Stomach (tissue), 8 donors: ENCODE measurements at regions not wholly inside any gene's neighbourhood (a gene's known extent, or its start where the extent isn't known, plus 50 kb on each side); places are given as distances from the start of the nearest gene placed in this dataset.
A peak's percentile ranks its signal among the peaks of the same experiment; 100 is the strongest.

Experiments used
- DNase-seq, 2 donors: peaks; one replicate each; pipeline versions ENCODE4 v3.0.0 to v3.0.0-alpha.2; 2013 to 2019
- H3K27ac ChIP-seq, 5 donors: fragments of 200-600 bp in 4 of 5; sonication (generic) in 4 of 5; one replicate each; pipeline ENCODE4 v1.5.1; 2013 to 2019; ENCODE audit warnings: mild to moderate bottlenecking in 1 of 5, moderate library complexity in 1 of 5
- H3K27me3 ChIP-seq, 3 donors: fragments of 200-600 bp; sonication (generic); one replicate each; pipeline ENCODE4 v1.5.1; 2017 to 2019; ENCODE audit warnings: mixed run types in 1 of 3
- H3K36me3 ChIP-seq, 4 donors: fragments of 200-600 bp; sonication (generic); 1 replicate in 3 of 4; 2 replicates in 1 of 4; pipeline ENCODE4 v1.5.1; 2016 to 2019
- H3K4me1 ChIP-seq, 4 donors: fragments of 200-600 bp; sonication (generic); one replicate each; pipeline ENCODE4 v1.5.1; 2016 to 2019
- H3K4me3 ChIP-seq, 4 donors: fragments of 200-600 bp; sonication (generic) in 3 of 4; one replicate each; pipeline ENCODE4 v1.5.1; 2016 to 2019; ENCODE audit warnings: mild to moderate bottlenecking in 1 of 4
- H3K9me3 ChIP-seq, 4 donors: fragments of 200-600 bp; sonication (generic); one replicate each; pipeline ENCODE4 v1.5.1; 2016 to 2019
- EP300 ChIP-seq: sonication (generic); formaldehyde crosslinking; IDR thresholded peaks from one replicate; pipeline ENCODE4 v1.6.1; 2017; ENCODE audit warnings: antibody characterized with exemption
- POLR2A ChIP-seq, 4 donors: fragments of 450-650 bp; IDR thresholded peaks; one replicate each; pipeline ENCODE4 v1.6.1; 2016; ENCODE audit warnings: antibody characterized with exemption in 4 of 4, control low read depth in 2 of 4, mild to moderate bottlenecking in 1 of 4, moderate library complexity in 1 of 4
- POLR2AphosphoS5 ChIP-seq, 3 donors: sonication (generic); formaldehyde crosslinking; IDR thresholded peaks; one replicate each; pipeline ENCODE4 v1.6.1; 2016; ENCODE audit warnings: antibody characterized with exemption in 3 of 3
- WGBS, 5 donors: extraction: QIAGEN DNeasy Blood & Tissue Kit in 3 of 5; methylation state at CpG; one replicate each; pipeline versions ENCODE4 v1.1.5 to v1.1.7; 2013 to 2018; 5-methylcytosine and 5-hydroxymethylcytosine counted together
- intact Hi-C: fragments of 100-400 bp; cut with DNase I; formaldehyde crosslinking; loops from one replicate; pipeline ENCODE4 v1.15.1; 2023; ENCODE audit warnings: low total_unique reads
- TF ChIP-seq, protein P1 (sequence below), 7 experiments: fragments of 450-650 bp in 4 of 7; fragments of 200-600 bp in 3 of 7; sonication (generic) in 3 of 7; IDR thresholded peaks; one replicate each; pipeline ENCODE4 v1.5.1; 2016 to 2019; ENCODE audit warnings: antibody characterized with exemption in 7 of 7, control low read depth in 2 of 7, mild to moderate bottlenecking in 1 of 7
- donor health status: healthy with polysubstance abuse.
- donor health status: Bipolar disorder and iron deficiency.
- donor health status: healthy.

DNA sequence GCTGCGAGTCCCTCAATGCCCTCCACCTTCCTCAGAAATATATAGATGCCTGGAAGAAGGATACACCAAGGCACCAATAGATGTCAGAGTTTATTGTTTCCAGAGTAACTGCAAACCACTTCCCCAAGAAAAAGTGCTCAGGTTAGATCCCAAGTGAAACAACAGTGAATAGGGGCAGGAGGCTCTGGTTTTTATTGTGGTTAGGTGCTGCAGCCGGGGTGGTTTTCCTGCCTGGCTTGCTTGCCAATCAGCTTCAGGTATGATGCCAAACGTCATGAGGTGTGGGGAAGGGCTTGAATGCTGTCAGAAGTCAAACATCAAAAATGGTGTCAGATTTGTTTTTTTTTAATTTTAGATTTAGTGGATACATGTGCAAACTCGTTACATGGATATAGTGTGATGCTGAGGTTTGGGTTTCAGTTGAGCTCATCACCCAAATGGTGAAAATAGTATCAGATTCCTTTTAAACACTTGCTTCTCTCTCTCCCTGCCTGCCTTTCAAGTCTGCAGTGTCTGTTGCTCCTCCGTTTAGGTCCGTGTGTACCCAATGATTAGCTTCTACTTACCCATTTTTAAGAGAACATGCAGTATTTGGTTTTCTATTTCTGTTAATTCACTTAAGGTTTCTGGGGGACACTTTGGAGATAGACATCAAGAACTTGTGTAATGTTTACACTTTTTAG is 1317.0 kb downstream of the MRPL39 start:
- H3K27me3 ChIP-seq, result no peaks in the 10 kb centered on the region
- no peaks in the 10 kb centered on the region for H3K4me1 ChIP-seq
- TF ChIP-seq, protein P1, sequence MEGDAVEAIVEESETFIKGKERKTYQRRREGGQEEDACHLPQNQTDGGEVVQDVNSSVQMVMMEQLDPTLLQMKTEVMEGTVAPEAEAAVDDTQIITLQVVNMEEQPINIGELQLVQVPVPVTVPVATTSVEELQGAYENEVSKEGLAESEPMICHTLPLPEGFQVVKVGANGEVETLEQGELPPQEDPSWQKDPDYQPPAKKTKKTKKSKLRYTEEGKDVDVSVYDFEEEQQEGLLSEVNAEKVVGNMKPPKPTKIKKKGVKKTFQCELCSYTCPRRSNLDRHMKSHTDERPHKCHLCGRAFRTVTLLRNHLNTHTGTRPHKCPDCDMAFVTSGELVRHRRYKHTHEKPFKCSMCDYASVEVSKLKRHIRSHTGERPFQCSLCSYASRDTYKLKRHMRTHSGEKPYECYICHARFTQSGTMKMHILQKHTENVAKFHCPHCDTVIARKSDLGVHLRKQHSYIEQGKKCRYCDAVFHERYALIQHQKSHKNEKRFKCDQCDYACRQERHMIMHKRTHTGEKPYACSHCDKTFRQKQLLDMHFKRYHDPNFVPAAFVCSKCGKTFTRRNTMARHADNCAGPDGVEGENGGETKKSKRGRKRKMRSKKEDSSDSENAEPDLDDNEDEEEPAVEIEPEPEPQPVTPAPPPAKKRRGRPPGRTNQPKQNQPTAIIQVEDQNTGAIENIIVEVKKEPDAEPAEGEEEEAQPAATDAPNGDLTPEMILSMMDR (IDR thresholded peaks at IDR 0.05), result no peak
- TF ChIP-seq POLR2AphosphoS5 (IDR thresholded peaks at IDR 0.05) (no peak), EP300 (no peak)
- WGBS, 5 donors, result 41 to 55% (median 44%) methylated on average over 6 of the region's 6 CpGs
- H3K27ac ChIP-seq, result no peak overlapping the region
- peak in 1 of 2 donors; percentile 51 for DNase-seq
- intact Hi-C loops, result no loop called here
- no peak overlapping the region for H3K4me3 ChIP-seq
- no peaks in the 10 kb centered on the region for H3K36me3 ChIP-seq
- H3K9me3 ChIP-seq, result no peaks in the 10 kb centered on the region

DNA sequence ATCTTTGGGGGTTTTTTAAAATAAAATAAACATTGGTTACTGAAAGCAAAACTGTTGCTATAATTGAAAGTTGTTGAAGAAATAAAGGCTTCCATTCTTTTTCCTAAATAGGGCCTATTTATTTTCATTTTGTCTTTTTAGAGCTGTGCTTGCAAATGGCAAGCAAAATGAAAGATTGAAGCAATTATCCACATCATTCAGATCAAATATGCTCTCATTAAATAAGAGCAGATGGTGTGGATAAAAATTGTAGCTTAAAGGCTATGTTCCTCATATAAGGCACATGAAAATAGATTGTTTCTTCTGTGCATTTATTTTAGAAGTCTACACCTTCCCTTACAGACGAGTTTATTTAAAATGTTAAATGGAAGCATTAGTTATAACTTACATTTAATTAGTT is 1317.7 kb downstream of the MRPL39 start:
- Histone ChIP-seq H3K36me3 (no peaks in the 10 kb centered on the region), H3K4me1 (no peaks in the 10 kb centered on the region), H3K4me3 (no peak overlapping the region), H3K27me3 (no peaks in the 10 kb centered on the region), H3K27ac (no peak overlapping the region), H3K9me3 (no peaks in the 10 kb centered on the region)
- WGBS, 5 donors, result 67 to 80% (median 73%) methylated on average over 1 of the region's 1 CpG
- TF ChIP-seq EP300 (no peak), POLR2A (IDR thresholded peaks at IDR 0.05) (no peak), POLR2AphosphoS5 (IDR thresholded peaks at IDR 0.05) (no peak)
- TF ChIP-seq, protein P1 (IDR thresholded peaks at IDR 0.05), result no peak
- no peak for DNase-seq
- intact Hi-C loops, result no loop called here

DNA sequence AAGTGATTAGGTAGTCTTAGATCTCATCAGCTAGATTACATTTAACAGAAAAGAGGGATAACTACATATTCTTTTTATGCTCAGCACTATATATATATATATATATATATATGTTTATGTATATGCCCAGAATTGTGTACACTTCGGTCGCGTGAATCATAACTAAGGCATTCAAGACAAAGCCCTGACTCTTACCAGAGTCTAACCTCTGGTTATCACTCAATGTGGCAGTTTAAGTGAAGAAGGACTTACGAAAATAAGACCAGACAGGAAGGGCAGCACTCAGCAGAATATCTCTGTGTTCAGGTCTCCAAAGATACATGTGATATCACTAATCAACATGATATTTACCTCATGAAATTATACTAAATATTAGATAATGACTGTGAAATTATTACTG is 1326.7 kb downstream of the MRPL39 start:
- Histone ChIP-seq H3K9me3 (no peaks in the 10 kb centered on the region), H3K27ac (no peak overlapping the region), H3K4me1 (no peaks in the 10 kb centered on the region), H3K36me3 (no peaks in the 10 kb centered on the region), H3K4me3 (no peak overlapping the region), H3K27me3 (no peaks in the 10 kb centered on the region)
- TF ChIP-seq EP300 (no peak), POLR2AphosphoS5 (IDR thresholded peaks at IDR 0.05) (no peak), POLR2A (IDR thresholded peaks at IDR 0.05) (no peak)
- TF ChIP-seq, protein P1 (IDR thresholded peaks at IDR 0.05), result no peak
- intact Hi-C loops, result no loop called here
- 56 to 70% (median 65%) methylated on average over 4 of the region's 4 CpGs for WGBS, 5 donors
- no peak for DNase-seq

DNA sequence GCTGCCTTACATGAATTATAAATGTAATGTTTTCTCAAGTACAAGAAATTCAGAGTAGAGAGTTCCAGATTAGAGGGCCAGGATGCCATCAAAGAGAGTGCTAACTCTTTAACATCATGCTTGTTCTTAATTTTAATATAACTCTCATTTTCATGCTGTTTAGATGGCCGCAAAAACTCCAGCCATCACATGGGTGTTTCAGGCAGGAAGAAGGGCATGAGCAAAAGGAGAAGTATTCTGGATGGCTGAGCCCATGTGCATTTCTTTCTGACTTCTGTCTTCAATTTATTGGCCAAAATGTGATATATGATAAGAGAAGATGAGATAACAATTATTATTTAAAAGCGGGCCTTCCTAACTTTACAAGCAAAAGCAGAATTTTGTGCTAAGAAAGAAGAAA is 1328.6 kb downstream of the MRPL39 start:
- H3K4me1 ChIP-seq, result no peaks in the 10 kb centered on the region
- H3K27me3 ChIP-seq, result no peaks in the 10 kb centered on the region
- intact Hi-C loops, result no loop called here
- TF ChIP-seq POLR2AphosphoS5 (IDR thresholded peaks at IDR 0.05) (no peak), EP300 (no peak), POLR2A (IDR thresholded peaks at IDR 0.05) (no peak)
- TF ChIP-seq, protein P1 (IDR thresholded peaks at IDR 0.05), result no peak
- DNase-seq, result no peak
- H3K4me3 ChIP-seq, result no peak overlapping the region
- no peak overlapping the region for H3K27ac ChIP-seq
- 76 to 86% (median 84%) methylated on average over 2 of the region's 2 CpGs for WGBS, 5 donors
- no peaks in the 10 kb centered on the region for H3K36me3 ChIP-seq
- no peaks in the 10 kb centered on the region for H3K9me3 ChIP-seq
